ENCODE measurements at regions not wholly inside any gene's neighbourhood (a gene's known extent, or its start where the extent isn't known, plus 50 kb on each side); places are given as distances from the start of the nearest gene placed in this dataset.

DNA sequence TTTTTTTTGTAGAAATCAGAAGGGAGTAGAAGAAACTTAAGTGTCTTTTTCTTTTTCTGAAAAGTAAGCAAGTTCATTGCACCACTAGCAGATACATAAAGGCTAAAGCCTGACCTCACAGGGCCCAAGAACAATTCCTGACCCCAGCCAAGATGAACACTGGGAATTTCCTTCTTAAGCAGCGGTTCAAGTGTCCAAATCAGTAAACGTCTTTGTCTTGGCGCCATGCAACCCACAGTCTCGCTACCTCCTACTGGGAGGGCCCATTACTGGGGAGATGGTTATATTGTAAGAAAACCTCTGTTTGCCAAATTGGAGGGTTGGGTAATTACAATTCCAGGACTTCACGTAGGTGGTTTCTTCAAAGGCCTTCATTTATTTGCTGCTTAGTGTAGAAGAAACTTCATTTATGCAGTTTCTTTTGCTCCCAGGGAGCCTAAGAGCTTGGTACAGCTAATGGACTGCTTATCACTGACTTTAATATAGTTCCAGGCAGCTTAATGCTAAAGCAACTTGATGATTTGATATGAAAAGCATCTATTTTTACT is 58.3 kb upstream of the ADRB1 start:
- FAIRE-seq (no peak), DNase-seq (ENCODE audit: low read depth, low spot score) (no peak)
- ChIA-PET POLR2A (interaction anchor here (0.6 kb wide), 1 partner anchor 570 kb away, joined by 10 read pairs; no protein-coding TSS in a partner anchor), CTCF (no interaction called here)
- H3K9me1 ChIP-seq (replicated peaks; ENCODE audit: control insufficient read depth, extremely low read depth, insufficient read depth, low read length), result no peaks in the 10 kb centered on the region
- H3K79me2 ChIP-seq (ENCODE audit: control insufficient read depth, insufficient read depth, low read length), result no peaks in the 10 kb centered on the region
- no peaks in the 10 kb centered on the region for H3K36me3 ChIP-seq (ENCODE audit: control insufficient read depth in 2 of 2, extremely low read depth in 1 of 2, insufficient read depth in 2 of 2, low read length in 2 of 2)
- H3K9ac ChIP-seq (replicated peaks; ENCODE audit: extremely low read depth, insufficient read depth, low read length), result no peak overlapping the region
- no TSS peak for BruUV-seq (replicated peaks)
- no peaks in the 10 kb centered on the region for H3K27me3 ChIP-seq (ENCODE audit: control insufficient read depth in 2 of 2, insufficient read depth in 2 of 2, low read length in 2 of 2)
- dilution Hi-C loops (cut with MboI; ENCODE audit: extremely low pct_ligation_motif_present, low sequenced_read_pairs) (no loop called here), intact Hi-C loops (cut with micrococcal nuclease) (no loop called here)
- H3K4me3 ChIP-seq (replicated peaks in 1 of 3; ENCODE audit: insufficient read depth in 1 of 3, low read depth in 1 of 3, low read length in 3 of 3), result no peak overlapping the region
- no peak overlapping the region for H2AFZ ChIP-seq (ENCODE audit: low read depth, low read length)
- H3K9me3 ChIP-seq (replicated peaks; ENCODE audit: control insufficient read depth, insufficient read depth, low read length), result no peaks in the 10 kb centered on the region
- H3K4me1 ChIP-seq (ENCODE audit: control insufficient read depth, extremely low read depth, insufficient read depth, low read length), result no peaks in the 10 kb centered on the region
- H3K27ac ChIP-seq (ENCODE audit: insufficient read depth, low read depth, low read length), result no peak overlapping the region
- TF ChIP-seq, protein P1, sequence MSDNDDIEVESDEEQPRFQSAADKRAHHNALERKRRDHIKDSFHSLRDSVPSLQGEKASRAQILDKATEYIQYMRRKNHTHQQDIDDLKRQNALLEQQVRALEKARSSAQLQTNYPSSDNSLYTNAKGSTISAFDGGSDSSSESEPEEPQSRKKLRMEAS (IDR thresholded peaks at IDR 0.05; ENCODE audit: insufficient read depth, insufficient read length), result no peak
- TF ChIP-seq POLR2AphosphoS5 (IDR thresholded peaks at IDR 0.05; ENCODE audit: insufficient read depth, low read depth, low read length), result no peak
- TF ChIP-seq, protein P2, sequence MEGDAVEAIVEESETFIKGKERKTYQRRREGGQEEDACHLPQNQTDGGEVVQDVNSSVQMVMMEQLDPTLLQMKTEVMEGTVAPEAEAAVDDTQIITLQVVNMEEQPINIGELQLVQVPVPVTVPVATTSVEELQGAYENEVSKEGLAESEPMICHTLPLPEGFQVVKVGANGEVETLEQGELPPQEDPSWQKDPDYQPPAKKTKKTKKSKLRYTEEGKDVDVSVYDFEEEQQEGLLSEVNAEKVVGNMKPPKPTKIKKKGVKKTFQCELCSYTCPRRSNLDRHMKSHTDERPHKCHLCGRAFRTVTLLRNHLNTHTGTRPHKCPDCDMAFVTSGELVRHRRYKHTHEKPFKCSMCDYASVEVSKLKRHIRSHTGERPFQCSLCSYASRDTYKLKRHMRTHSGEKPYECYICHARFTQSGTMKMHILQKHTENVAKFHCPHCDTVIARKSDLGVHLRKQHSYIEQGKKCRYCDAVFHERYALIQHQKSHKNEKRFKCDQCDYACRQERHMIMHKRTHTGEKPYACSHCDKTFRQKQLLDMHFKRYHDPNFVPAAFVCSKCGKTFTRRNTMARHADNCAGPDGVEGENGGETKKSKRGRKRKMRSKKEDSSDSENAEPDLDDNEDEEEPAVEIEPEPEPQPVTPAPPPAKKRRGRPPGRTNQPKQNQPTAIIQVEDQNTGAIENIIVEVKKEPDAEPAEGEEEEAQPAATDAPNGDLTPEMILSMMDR (IDR thresholded peaks at IDR 0.05; ENCODE audit: extremely low read depth in 1 of 2, insufficient read depth in 1 of 2, low read depth in 1 of 2, low read length in 2 of 2), result no peak
- TF ChIP-seq JUN (IDR thresholded peaks at IDR 0.05; ENCODE audit: borderline replicate concordance, insufficient read depth, insufficient read length, low read depth), result no peak
- TF ChIP-seq EZH2 (IDR thresholded peaks at IDR 0.05; ENCODE audit: borderline replicate concordance, low read depth, low read length, severe bottlenecking), result no peak
- H4K20me1 ChIP-seq (replicated peaks; ENCODE audit: control insufficient read depth, extremely low read depth, insufficient read depth, low read length), result no peaks in the 10 kb centered on the region
- H3K4me2 ChIP-seq (ENCODE audit: insufficient read depth, low read length), result no peak overlapping the region

DNA sequence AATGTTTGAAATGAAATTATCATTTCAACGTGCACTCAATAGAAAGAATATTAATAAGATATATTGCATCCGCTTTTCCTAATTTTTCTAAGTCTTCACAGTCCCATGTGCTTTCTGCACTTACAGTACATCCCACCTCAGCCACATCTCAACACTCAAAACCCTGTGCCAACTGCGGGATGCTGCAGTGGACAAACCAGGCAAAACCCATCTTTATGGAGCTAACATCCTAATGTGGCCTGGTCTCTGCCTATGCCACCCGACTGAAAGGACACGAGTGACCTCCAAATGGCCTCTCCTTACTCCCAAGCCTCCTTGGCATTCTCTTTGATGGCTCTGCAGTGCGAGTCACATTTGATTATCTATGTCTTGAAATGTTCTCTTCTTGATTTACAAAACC is 57.4 kb upstream of the ADRB1 start:
- no peaks in the 10 kb centered on the region for H3K4me1 ChIP-seq (ENCODE audit: control insufficient read depth, extremely low read depth, insufficient read depth, low read length)
- H3K4me2 ChIP-seq (ENCODE audit: insufficient read depth, low read length), result no peak overlapping the region
- no TSS peak for BruUV-seq (replicated peaks)
- H3K36me3 ChIP-seq (ENCODE audit: control insufficient read depth in 2 of 2, extremely low read depth in 1 of 2, insufficient read depth in 2 of 2, low read length in 2 of 2), result no peaks in the 10 kb centered on the region
- FAIRE-seq, result no peak
- CTCF ChIA-PET, result no interaction called here
- no peak overlapping the region for H3K9ac ChIP-seq (replicated peaks; ENCODE audit: extremely low read depth, insufficient read depth, low read length)
- no peak overlapping the region for H2AFZ ChIP-seq (ENCODE audit: low read depth, low read length)
- dilution Hi-C loops (cut with MboI; ENCODE audit: extremely low pct_ligation_motif_present, low sequenced_read_pairs), result no loop called here
- TF ChIP-seq JUN (IDR thresholded peaks at IDR 0.05; ENCODE audit: borderline replicate concordance, insufficient read depth, insufficient read length, low read depth), result no peak
- TF ChIP-seq POLR2A (IDR thresholded peaks at IDR 0.05; ENCODE audit: low read depth, low read length), result no peak
- TF ChIP-seq, protein P2 (IDR thresholded peaks at IDR 0.05; ENCODE audit: extremely low read depth in 1 of 2, insufficient read depth in 1 of 2, low read depth in 1 of 2, low read length in 2 of 2), result no peak
- no peak for TF ChIP-seq GATA2 (IDR thresholded peaks at IDR 0.05; ENCODE audit: insufficient read depth, insufficient read length, low read depth, low read length)
- TF ChIP-seq FOS (IDR thresholded peaks at IDR 0.05; ENCODE audit: borderline replicate concordance, insufficient read depth, low read length), result no peak
- TF ChIP-seq POLR2AphosphoS5 (IDR thresholded peaks at IDR 0.05; ENCODE audit: insufficient read depth, low read depth, low read length), result no peak
- TF ChIP-seq MYC (IDR thresholded peaks at IDR 0.05; ENCODE audit: low read depth, low read length), result no peak
- TF ChIP-seq, protein P1 (IDR thresholded peaks at IDR 0.05; ENCODE audit: insufficient read depth, insufficient read length), result no peak
- no peak for TF ChIP-seq EZH2 (IDR thresholded peaks at IDR 0.05; ENCODE audit: borderline replicate concordance, low read depth, low read length, severe bottlenecking)
- no peaks in the 10 kb centered on the region for H4K20me1 ChIP-seq (replicated peaks; ENCODE audit: control insufficient read depth, extremely low read depth, insufficient read depth, low read length)
- no peak overlapping the region for H3K4me3 ChIP-seq (replicated peaks in 1 of 3; ENCODE audit: insufficient read depth in 1 of 3, low read depth in 1 of 3, low read length in 3 of 3)
- POLR2A ChIA-PET, result no interaction called here
- H3K27me3 ChIP-seq (ENCODE audit: control insufficient read depth in 2 of 2, insufficient read depth in 2 of 2, low read length in 2 of 2), result no peaks in the 10 kb centered on the region
- H3K27ac ChIP-seq (ENCODE audit: insufficient read depth, low read depth, low read length), result no peak overlapping the region
- DNase-seq (ENCODE audit: low read depth, low spot score), result no peak
- H3K9me1 ChIP-seq (replicated peaks; ENCODE audit: control insufficient read depth, extremely low read depth, insufficient read depth, low read length), result no peaks in the 10 kb centered on the region
- intact Hi-C loops (cut with micrococcal nuclease), result no loop called here
- no peaks in the 10 kb centered on the region for H3K79me2 ChIP-seq (ENCODE audit: control insufficient read depth, insufficient read depth, low read length)
- no peaks in the 10 kb centered on the region for H3K9me3 ChIP-seq (replicated peaks; ENCODE audit: control insufficient read depth, insufficient read depth, low read length)
